Activated T-helper 2 cell treated with anti-CD3 and anti-CD28 coated beads, Interferon-gamma antibody, Interleukin-2, Interleukin-4, amounts not matched to agents 10 μg/mL and 5 μg/mL and 100 μg/mL, durations not matched to agents 14 hours and 24 hours and 36 hours (primary cell): ENCODE measurements at regions not wholly inside any gene's neighbourhood (a gene's known extent, or its start where the extent isn't known, plus 50 kb on each side); places are given as distances from the start of the nearest gene placed in this dataset.
A peak's percentile ranks its signal among the peaks of the same experiment; 100 is the strongest.
"Not testable (repeated sequence)": the region's sequence is repeated elsewhere in the genome, so short reads cannot be mapped to it uniquely, and the experiment has no call there.

Experiments used
- DNase-seq: peaks from one replicate; pipeline ENCODE4 v3.0.0; 2021; ENCODE audit warnings: low spot score
- H3K27ac Mint-ChIP-seq: one replicate; pipeline ENCODE4 v1.8.0; 2021; ENCODE audit warnings: mixed read lengths
- H3K27me3 Mint-ChIP-seq: one replicate; pipeline ENCODE4 v1.8.0; 2021; ENCODE audit warnings: low read depth, mixed read lengths
- H3K36me3 Mint-ChIP-seq: one replicate; pipeline ENCODE4 v1.8.0; 2021; ENCODE audit warnings: low read depth, mixed read lengths
- H3K4me1 Mint-ChIP-seq: one replicate; pipeline ENCODE4 v1.8.0; 2021; ENCODE audit warnings: low read depth, mixed read lengths
- H3K4me3 Mint-ChIP-seq: one replicate; pipeline ENCODE4 v1.8.0; 2021; ENCODE audit warnings: low read depth, mild to moderate bottlenecking, moderate library complexity, mixed read lengths
- H3K9me3 Mint-ChIP-seq: one replicate; pipeline ENCODE4 v1.8.0; 2021; ENCODE audit warnings: mixed read lengths
- intact Hi-C: fragments of 100-400 bp; cut with micrococcal nuclease; formaldehyde crosslinking; loops from one replicate; pipeline ENCODE4 v1.15.1; 2023

DNA sequence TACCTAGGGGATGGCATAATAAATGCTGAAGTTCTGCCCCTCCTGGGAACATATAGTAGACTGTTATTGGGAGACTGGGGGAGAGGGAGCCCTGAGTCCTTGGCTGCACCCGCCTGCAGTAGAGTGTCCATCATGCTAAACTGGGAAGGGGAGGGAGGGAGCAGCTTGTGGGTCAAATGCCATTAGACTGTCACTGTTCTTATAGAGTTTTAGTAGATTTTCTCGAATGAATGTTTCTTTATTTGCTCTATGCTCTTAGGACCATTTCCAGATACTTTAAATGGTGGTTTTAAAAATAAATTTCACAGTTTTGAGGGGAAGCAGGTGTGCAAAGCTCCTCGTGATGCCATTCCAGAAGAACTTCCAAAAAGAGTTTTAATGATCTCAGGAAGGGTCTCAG lies 111.6 kb upstream of the USP9X start:
- intact Hi-C loops = no loop called here
- DNase-seq = no peak
- Mint-ChIP-seq H3K27me3 (peaks cover 5% of the 10 kb centered on the region), H3K36me3 (no peaks in the 10 kb centered on the region), H3K4me3 (no peak overlapping the region), H3K9me3 (peaks cover 18% of the 10 kb centered on the region), H3K27ac (no peak overlapping the region), H3K4me1 (peaks cover 5% of the 10 kb centered on the region)

DNA sequence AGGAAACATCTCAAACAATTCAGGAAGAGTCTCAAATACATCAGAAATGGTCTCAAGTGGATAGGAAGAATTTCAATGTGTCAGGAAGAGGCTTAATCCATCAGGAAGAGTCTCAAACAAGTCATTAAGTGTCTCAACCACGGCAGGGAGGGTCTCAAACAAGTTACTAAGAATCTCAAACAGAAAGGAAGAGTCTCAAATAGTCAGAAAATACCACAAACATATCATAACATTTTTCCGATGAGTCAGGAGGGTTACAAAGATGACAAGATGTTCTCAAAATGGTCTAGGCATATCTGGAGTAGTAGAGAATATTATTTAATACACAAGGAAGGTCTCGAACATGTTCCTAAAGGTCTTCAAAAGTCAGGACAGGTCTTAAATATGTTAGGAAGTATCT lies 109.3 kb upstream of the USP9X start:
- no peak overlapping the region for H3K27ac Mint-ChIP-seq
- H3K36me3 Mint-ChIP-seq = no peaks in the 10 kb centered on the region
- H3K9me3 Mint-ChIP-seq = peaks cover 20% of the 10 kb centered on the region
- H3K4me1 Mint-ChIP-seq = peaks cover 5% of the 10 kb centered on the region
- no peak overlapping the region for H3K4me3 Mint-ChIP-seq
- H3K27me3 Mint-ChIP-seq = peaks cover 4% of the 10 kb centered on the region
- no peak for DNase-seq
- intact Hi-C loops = no loop called here

DNA sequence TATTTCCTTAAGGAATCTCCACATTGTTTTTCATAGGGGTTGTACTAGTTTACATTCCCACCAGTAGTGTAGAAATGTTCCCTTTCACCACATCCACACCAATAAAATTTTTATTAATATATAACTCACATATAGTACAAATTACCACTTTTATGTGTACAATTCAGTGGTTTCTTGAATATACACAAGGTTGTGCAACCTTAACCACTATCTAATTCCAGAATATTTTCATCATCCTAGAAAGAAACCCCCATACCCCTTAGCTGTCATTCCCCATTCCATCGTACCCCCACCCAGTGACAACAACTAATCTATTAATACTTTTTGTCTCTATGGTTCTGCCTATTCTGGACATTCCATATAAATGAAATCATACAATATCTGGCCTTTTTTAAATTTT lies 108.3 kb upstream of the USP9X start:
- H3K27ac Mint-ChIP-seq = no peak overlapping the region

DNA sequence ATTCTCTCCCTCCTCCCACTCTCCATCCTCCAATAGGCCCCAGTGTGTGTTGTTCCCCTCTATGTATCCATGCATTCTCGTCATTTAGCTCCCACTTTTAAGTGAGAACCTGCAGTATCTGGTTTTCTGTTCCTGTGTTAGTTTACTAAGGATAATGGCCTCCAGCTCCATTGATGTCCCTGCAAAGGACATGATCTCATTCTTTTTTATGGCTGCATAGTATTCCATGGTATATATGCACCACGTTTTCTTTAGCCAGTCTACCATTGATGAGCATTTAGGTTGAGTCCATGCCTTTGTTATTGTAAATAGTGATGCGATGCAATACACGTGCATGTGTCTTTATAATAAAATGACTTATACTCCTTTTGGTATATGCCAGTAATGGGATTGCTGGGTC lies 100.3 kb upstream of the USP9X start:
- no peak for DNase-seq
- Mint-ChIP-seq H3K4me1 (no peaks in the 10 kb centered on the region), H3K36me3 (no peaks in the 10 kb centered on the region), H3K4me3 (no peak overlapping the region), H3K27ac (no peak overlapping the region), H3K27me3 (no peaks in the 10 kb centered on the region), H3K9me3 (peaks cover 4% of the 10 kb centered on the region)
- intact Hi-C loops = no loop called here

More for the DNA sequence above, 108.3 kb upstream of the USP9X start:
- intact Hi-C loops = no loop called here
- peaks cover 2% of the 10 kb centered on the region for H3K27me3 Mint-ChIP-seq
- H3K9me3 Mint-ChIP-seq = peaks cover 14% of the 10 kb centered on the region
- no peaks in the 10 kb centered on the region for H3K36me3 Mint-ChIP-seq
- no peak overlapping the region for H3K4me3 Mint-ChIP-seq
- no peak for DNase-seq
- H3K4me1 Mint-ChIP-seq = peaks cover 5% of the 10 kb centered on the region

DNA sequence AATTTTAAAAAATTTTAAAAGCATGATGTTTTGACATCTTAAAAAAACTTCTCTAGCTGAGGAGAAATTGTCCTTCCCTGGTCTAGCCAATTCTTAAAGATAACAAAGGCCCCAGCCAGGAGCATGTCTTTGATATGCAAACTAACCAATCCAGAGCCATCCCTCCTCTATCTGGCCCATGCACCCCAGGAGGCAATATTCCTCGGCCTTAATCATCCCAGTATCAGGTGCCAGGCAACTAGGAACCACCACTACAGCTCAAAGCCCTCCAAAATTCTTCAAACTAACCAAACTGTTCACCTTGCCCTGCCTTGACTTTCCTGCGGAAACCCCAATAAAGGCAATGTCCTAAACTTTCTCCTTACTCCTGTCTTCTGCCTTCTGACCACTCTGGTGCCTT lies 97.8 kb upstream of the USP9X start:
- Mint-ChIP-seq H3K27me3 (no peaks in the 10 kb centered on the region), H3K4me1 (no peaks in the 10 kb centered on the region), H3K36me3 (no peaks in the 10 kb centered on the region), H3K4me3 (no peak overlapping the region), H3K27ac (no peak overlapping the region), H3K9me3 (peaks cover 4% of the 10 kb centered on the region)
- intact Hi-C loops = no loop called here
- no peak for DNase-seq

DNA sequence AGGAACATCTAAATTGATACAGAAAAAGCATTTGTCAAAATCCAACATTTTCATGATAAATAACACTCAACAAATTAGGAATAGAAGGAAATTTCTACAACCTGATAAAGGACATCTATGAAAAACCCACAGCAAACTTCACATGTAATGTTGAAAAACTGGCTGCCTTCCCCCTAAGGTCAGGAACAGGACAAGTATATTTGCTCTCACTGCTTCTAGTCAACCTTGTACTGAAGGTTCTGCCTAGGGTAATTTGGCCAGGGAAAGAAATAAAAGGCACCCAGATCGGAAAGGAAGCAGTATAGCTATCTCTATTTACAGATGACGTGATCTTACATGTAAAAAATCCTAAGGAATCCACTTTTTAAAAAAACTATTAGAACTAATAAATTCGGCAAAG lies 97.1 kb upstream of the USP9X start:
- H3K27me3 Mint-ChIP-seq = no peaks in the 10 kb centered on the region
- intact Hi-C loops = no loop called here
- no peak overlapping the region for H3K4me3 Mint-ChIP-seq

DNA sequence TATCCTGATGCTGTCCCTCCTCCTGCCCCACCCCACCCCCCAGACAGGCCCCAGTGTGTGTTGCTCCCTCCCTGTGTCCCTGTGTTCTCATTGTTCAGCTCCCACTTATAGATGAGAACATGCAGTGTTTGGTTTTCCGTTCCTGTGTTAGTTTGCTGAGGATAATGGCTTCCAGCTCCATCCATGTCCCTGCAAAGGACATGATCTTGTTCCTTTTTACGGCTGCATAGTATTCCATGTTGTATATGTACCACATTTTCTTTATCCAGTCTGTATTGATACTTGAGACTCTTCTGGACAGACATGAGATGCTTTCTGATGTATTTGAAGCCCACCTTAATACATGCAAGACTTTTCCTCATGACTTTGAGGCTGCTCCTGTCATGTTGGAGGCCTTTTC lies 91.8 kb upstream of the USP9X start:
- H3K27me3 Mint-ChIP-seq, H3K9me3 Mint-ChIP-seq, DNase-seq, H3K4me1 Mint-ChIP-seq, intact Hi-C loops, H3K27ac Mint-ChIP-seq, H3K36me3 Mint-ChIP-seq, H3K4me3 Mint-ChIP-seq: not testable (repeated sequence)

More for the DNA sequence above, 97.1 kb upstream of the USP9X start:
- no peaks in the 10 kb centered on the region for H3K36me3 Mint-ChIP-seq
- no peaks in the 10 kb centered on the region for H3K4me1 Mint-ChIP-seq
- H3K9me3 Mint-ChIP-seq = peaks cover 4% of the 10 kb centered on the region
- no peak for DNase-seq
- no peak overlapping the region for H3K27ac Mint-ChIP-seq

DNA sequence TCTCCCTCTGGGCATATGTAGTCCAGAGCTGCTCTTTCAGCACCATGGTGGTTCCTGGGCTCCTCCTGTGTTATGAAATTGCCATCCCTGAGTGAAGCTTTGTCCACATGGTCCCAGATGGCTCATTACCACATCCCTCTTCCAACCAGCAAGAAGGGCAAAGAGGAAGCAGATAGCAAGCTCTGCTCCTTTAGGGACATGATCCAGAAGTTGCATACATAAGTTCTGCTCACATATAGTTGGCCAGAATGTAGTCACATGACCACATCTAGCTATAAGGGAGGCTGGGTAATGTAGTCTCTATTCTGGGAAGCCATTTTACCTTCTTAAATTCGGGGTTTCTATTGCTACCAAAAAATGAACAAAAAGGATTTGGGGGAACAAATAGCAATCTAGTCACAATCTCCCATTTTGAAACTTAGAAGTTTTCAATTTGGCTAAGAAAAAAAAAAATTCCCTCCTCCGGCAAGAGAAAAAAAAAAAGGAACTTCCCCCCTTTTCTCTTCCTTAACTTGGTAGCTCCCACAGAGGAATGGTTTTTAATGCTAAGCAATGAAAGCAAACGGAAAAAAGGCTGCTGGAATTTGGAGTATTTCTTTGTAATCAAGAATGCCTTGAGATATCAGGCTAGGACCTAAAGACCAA lies 88.2 kb upstream of the USP9X start:
- no peak for DNase-seq
- peak overlapping the region; percentile 21 for H3K4me3 Mint-ChIP-seq
- H3K4me1 Mint-ChIP-seq = no peaks in the 10 kb centered on the region

DNA sequence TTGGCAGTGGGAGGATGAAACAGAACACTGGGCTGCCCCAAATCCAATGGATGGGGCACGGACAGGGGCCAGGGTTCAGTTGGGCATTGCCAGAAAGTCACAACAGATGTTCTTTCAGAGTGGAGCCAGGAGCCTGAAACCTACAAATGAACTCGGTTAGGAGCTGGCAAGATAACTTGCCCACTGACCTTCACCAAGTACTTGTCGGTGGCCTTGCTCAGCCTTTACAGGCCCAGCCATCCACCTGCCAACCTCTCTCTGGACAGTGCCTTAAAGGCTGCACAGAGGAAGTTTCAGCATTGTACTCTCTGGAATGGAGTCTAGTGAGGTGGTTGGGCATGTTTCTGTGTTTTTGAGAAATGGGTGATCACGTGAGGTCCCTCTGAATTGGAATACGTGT lies 87.1 kb upstream of the USP9X start:
- Mint-ChIP-seq H3K9me3 (no peaks in the 10 kb centered on the region), H3K4me1 (no peaks in the 10 kb centered on the region), H3K36me3 (no peaks in the 10 kb centered on the region), H3K27ac (no peak overlapping the region), H3K4me3 (no peak overlapping the region), H3K27me3 (peaks cover 2% of the 10 kb centered on the region)
- DNase-seq = no peak
- intact Hi-C loops = no loop called here

More for the DNA sequence above, 88.2 kb upstream of the USP9X start:
- Mint-ChIP-seq H3K27me3 (no peaks in the 10 kb centered on the region), H3K36me3 (no peaks in the 10 kb centered on the region), H3K9me3 (no peaks in the 10 kb centered on the region), H3K27ac (no peak overlapping the region)
- intact Hi-C loops = no loop called here

DNA sequence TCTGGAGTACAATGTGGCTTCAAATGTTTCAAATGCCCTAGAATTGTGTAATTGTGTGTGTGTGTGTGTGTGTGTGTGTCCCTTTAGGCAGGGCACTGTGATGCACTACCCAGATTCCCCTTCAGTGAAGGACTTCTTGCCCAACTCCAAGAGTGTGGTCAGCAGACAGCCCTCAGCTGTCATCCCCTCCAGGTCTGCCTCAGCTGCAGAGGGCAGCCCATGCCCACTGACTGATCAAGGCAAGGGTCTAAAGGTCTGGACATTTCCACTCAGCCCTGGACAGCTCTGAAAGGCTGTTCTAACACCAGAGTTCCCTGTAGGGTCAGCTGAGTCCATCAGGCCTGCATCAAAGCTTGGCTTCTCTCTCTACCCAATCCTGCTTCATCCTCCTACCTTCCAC lies 83.9 kb upstream of the USP9X start:
- Mint-ChIP-seq H3K4me1 (no peaks in the 10 kb centered on the region), H3K36me3 (no peaks in the 10 kb centered on the region), H3K4me3 (no peak overlapping the region), H3K9me3 (no peaks in the 10 kb centered on the region), H3K27ac (no peak overlapping the region), H3K27me3 (peaks cover 4% of the 10 kb centered on the region)
- intact Hi-C loops = loop anchor here (10.0 kb wide), 1 partner anchor 117 kb away; no protein-coding TSS in a partner anchor
- DNase-seq = no peak

DNA sequence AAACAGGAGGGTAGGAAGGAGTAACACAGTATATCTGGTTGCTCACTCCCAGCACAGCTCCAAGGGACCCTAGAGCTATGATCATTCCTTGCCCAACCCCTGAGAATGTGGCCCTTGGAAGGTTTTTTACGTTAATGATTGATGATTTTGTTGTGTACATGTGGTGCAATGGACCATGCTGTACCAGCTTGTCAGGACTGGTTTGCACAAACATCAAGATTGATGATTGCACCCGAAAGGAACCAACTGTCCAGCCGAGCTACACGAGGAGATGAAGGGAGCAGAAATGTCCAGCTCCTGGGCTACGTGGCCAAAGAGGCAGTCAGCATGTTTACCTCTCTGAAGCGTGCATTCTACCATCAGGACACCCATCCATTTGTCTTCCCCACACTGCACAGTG lies 83.2 kb upstream of the USP9X start:
- Mint-ChIP-seq H3K4me1 (no peaks in the 10 kb centered on the region), H3K27me3 (peaks cover 7% of the 10 kb centered on the region), H3K36me3 (no peaks in the 10 kb centered on the region), H3K4me3 (no peak overlapping the region), H3K27ac (no peak overlapping the region), H3K9me3 (no peaks in the 10 kb centered on the region)
- intact Hi-C loops = loop anchor here (10.0 kb wide), 1 partner anchor 117 kb away; no protein-coding TSS in a partner anchor
- DNase-seq = no peak

DNA sequence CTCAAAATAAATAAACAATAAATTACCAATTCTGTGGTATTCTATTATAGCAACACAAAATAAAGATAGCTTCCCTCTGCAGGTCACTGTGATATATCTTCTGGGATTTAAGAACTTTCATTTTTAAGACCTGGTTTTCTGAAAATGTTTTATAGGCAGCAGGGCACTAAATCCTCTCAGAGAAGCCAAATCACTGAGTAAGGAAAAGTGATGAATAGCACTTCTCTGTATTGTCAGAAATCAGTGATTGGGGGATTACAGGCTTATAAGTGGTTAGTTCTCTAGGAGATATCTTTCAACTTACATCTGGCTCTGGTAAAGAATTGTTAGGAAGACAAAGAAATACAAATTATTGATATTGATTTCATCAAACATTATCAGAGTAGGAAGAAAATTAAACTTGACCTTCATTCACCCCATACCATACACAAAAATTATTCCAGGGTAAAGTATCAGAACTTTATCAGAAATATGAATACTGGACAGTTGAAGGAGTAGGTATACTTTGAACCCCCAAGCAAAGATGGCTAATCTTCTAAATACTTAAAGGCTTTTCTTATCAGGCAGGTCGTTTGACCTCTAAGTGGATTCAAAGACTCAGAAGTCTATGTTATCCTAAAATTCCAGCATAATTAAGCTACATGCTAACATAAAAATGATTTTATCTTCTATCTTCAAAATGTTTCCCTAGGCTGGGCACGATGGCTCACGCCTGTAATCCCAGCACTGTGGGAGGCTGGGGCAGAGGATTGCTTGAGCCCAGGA lies 81.6 kb upstream of the USP9X start:
- Mint-ChIP-seq H3K27me3 (peaks cover 12% of the 10 kb centered on the region), H3K4me1 (no peaks in the 10 kb centered on the region), H3K4me3 (no peak overlapping the region), H3K9me3 (no peaks in the 10 kb centered on the region), H3K36me3 (no peaks in the 10 kb centered on the region), H3K27ac (no peak overlapping the region)
- no peak for DNase-seq
- intact Hi-C loops = loop anchor here (10.0 kb wide), 1 partner anchor 119 kb away; no protein-coding TSS in a partner anchor

DNA sequence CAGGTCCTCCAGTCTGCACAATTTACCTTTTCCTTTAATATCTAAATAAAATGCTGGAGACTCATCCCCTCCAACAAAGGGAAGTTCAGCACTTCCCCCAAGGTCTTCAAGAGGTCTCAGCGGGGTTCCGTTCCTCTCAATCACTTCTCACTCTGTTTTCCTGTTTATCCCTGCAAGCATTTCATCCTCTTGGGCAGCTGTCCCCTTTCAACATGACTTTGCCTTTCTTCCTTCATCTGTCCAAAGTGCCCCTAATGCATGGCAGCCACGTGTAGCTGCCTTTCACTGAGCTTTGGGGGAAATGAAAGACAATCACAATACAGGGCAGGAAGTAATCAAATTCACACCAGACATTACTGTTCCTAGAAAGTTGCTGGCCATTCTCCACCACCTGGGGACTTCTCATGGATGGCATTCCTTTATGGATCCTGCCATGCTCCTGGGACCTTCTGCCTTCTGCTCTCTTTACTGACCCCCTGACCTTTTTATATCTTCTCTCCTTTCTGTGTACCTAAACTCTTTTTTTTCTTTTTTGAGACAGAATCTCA lies 79.7 kb upstream of the USP9X start:
- no peak for DNase-seq
- Mint-ChIP-seq H3K27me3 (peaks cover 12% of the 10 kb centered on the region), H3K4me3 (no peak overlapping the region), H3K9me3 (no peaks in the 10 kb centered on the region), H3K36me3 (no peaks in the 10 kb centered on the region), H3K4me1 (peaks cover 6% of the 10 kb centered on the region), H3K27ac (no peak overlapping the region)
- intact Hi-C loops = loop anchor here (10.0 kb wide), 1 partner anchor 121 kb away; no protein-coding TSS in a partner anchor
